ENCODE measurements at regions not wholly inside any gene's neighbourhood (a gene's known extent, or its start where the extent isn't known, plus 50 kb on each side); places are given as distances from the start of the nearest gene placed in this dataset.

DNA sequence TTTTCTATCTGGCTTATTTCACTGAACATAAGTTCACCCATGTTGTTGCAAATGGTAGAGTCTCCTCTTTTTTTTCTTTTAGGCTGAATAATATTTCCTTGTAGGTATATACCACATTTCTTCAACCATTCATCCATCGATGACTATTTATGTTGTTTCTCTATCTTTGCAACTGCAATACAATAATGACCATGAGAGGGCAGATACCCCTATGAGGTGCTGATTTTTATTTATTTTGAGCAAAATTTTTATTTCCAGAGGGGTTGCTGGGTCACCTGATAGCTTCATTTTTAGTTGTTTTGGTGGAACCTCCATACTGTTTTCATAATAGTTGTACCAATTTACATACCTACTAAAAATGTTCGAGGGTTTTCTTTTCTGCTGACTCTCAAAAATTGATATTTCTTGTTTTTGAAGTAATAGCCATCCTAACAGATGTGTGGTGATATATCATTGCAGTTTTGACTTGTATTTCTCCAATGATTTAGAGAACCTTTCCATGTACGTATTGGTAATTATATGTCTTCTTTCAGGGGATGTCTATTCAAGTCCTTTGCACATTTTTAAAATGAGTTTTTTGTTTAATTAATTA lies 1697.0 kb downstream of the PCDH7 start:
- no peak for DNase-seq (ENCODE audit: low read depth in 3 of 3)

DNA sequence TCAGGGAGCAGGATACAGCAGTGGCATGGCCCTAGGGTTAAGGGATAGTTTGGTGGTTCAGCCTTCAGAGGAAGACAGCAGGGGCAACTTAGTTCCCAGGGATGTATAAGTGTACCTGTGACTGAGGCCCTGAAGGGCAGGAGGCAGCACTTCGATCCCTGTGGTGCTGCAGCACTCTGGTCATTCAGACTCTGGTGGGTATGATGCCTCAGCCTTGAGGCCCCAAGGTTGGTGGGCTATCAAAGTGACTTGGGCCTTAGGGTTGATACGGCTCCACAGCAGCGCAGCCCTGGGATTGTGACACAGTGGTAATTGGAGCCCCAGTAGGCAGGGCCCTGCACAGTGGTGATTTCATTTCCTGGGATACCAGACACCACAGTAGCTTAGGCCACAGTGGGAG lies 1703.1 kb downstream of the PCDH7 start:
- no peak for DNase-seq (ENCODE audit: low read depth in 3 of 3)

DNA sequence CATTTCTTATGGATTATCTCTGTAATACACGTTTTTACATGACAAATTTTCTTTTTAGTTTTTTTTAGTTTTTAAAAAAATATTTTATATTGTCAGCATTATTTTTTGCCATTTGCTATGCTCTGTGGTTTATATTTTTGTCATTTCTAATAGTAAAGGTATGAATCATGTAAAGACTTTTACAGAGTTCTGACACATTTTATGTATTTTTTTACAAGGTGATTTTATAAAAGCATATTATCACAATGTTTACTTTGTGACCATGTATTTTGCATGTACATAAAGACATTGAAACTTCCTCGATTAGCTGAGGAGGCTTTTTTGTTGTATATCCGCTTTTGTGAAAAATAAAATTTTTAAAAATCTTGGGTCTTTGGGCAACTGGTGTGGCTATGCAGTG lies 1705.1 kb downstream of the PCDH7 start:
- no peak for DNase-seq (ENCODE audit: low read depth in 3 of 3)

DNA sequence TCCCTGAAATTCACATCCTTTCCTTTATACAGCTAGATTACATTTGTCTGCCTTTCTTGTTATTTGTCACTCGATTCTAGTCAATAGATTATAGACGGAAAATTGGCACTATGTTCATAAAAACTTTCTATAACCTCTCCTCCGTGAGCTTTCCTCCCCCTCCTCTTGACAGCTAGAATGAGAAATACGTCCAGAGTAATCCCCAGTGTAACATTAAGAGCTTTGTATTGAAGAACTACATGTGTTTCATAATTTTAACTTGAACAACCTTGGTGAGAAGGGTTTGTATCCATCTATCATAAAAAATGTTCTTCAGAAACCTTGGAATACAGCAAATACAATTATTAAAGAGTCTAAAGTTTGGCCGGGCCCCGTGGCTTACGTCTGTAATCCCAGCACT lies 1707.4 kb downstream of the PCDH7 start:
- no peak for DNase-seq (ENCODE audit: low read depth in 3 of 3)

DNA sequence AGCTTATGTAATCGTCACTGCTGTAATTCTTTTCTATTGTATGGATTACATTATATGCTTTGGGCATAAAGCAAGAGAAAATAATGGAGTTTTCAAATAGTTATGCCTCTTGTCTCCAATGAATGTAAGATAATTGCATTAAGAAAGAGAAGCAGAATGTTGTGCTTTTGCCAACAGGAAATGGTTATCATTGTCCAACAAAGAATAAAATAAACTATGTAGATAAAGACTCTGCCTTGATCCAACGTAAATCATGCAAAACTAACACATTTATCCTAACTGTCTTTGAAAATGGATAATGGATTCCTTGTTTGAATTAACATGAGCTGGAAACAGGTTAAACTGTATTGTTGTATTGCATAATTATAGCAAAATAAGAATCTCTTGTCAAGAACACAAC lies 1709.0 kb downstream of the PCDH7 start:
- DNase-seq (ENCODE audit: low read depth in 3 of 3) = no peak

DNA sequence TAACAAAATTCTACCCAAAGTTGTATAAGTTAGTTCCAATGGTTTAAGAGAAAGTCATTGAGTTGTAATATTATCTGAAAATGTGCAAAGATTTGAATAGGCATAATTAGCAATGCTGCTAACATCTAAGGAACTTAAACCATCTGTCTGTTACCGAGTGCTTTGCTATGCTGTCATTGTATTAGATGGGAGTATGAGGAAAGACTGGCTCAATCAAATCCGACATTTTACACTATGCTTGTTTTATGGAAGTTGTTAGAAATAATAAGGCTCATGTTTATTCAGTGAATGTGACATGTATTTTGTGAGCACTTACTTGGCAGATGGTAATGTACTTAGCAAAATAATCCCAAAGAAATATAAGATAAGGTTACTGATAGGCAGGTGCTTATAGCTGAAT lies 1715.1 kb downstream of the PCDH7 start:
- DNase-seq (ENCODE audit: low read depth in 3 of 3) = no peak

DNA sequence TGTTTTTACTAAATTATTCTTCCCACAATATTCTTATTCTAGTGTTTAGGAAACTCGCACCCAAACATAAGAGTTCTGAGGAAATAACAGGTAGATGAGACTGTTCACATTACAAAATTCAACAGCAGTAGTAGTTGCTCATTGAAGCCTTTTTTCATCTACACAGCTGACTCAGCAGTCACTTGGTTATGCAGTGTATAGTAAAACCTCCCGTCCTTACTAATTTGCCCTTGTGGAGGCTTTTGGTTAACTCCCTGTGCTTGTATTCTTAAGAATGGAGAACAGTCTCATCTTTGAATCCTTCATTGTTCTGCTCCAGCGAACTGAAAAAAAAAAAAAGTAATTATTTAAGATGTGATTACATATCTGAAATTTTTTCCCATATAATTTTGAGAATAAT lies 1716.6 kb downstream of the PCDH7 start:
- DNase-seq (ENCODE audit: low read depth in 3 of 3) = no peak

DNA sequence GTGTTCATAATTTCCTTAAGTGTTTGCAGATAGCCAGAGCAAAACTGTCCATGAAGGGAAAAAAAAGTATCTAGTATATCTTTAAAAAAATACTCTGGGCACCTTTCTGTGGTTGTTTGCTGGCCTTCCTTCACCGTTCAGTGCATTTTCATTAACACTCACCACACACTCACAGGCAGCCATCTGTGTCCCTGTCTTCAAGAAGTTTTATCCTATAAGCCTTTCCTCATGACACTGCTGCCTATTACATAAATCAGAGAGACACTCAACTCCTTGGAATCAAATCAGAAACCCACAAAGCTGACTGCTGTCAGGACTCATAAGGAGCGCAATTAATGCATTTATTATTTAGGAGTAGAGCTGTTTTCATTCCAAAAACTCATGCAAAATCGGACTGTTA lies 1720.2 kb downstream of the PCDH7 start:
- no peak for DNase-seq (ENCODE audit: low read depth in 3 of 3)

DNA sequence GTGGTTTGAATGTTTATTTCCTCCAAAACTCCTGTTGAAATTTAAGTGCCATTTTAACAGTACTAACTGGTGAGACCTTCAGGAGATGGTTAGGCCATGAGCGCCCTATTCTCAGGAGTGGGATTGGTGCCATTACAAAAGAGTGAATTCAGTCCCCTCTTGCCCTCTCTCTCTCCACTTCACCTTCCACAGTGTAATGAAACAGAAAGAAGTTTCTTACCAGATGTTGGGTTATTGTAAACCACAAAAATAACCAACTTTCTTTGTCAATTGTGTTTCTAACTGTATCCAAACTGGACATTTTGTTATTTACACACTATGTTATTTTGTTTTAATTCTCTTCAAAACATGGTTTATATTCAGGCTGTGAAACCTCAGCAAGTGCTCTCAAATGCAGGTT lies 1734.3 kb downstream of the PCDH7 start:
- DNase-seq (ENCODE audit: low read depth in 3 of 3) = no peak

DNA sequence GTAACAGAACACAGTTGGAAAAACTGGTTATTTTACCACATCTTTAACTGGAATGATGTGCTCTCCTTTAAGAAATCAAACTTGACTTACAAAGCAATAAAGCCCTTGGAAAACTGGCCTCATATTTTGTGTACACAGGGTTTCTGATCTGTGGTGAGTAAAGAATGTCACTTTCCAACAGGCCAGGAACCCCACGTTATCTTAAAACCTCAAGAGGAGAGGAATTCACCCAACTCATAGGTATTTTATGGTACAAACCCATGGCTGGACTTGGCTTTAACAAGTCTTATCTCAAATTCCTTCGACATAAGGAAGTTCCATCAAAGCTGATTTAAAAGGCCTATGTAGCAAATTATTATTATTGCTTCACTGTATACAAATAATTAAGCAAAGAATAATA lies 1735.1 kb downstream of the PCDH7 start:
- no peak for DNase-seq (ENCODE audit: low read depth in 3 of 3)

DNA sequence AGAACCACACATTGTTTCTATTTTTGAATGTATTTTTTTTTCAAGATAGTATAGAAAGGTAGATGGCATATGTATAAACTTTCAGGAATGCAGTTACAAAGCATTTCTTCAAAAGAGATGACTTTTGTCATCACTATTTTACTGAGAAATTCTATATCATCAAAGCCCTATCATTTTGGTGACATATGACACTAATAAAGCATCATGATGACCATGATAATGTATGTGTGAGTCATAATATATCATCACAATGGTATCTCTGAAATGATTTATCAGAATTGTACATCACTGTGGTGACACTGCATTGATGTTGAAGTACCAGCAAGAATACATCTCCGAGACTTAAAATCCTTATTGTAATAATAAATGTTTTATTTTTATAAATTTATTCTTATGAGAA lies 1740.8 kb downstream of the PCDH7 start:
- DNase-seq (ENCODE audit: low read depth in 3 of 3) = no peak

DNA sequence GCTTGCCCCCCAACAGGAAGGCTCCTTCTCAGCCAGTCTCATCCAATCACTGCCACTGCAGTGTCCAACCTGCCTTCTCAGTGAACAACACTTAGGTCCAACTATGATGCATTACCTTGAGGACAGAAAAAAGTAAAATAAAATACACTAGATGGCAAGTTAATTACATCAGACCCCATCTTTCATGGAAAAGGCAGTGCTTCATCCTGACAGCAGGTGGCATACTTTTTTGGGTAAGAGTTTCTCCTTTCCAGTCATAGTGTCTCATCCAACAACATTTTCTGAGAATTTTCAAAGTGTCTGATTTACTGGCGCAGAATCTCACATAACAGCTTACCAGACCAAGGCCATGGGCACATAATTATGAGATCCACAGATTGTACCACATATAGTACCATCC lies 1742.8 kb downstream of the PCDH7 start:
- no peak for DNase-seq (ENCODE audit: low read depth in 3 of 3)

DNA sequence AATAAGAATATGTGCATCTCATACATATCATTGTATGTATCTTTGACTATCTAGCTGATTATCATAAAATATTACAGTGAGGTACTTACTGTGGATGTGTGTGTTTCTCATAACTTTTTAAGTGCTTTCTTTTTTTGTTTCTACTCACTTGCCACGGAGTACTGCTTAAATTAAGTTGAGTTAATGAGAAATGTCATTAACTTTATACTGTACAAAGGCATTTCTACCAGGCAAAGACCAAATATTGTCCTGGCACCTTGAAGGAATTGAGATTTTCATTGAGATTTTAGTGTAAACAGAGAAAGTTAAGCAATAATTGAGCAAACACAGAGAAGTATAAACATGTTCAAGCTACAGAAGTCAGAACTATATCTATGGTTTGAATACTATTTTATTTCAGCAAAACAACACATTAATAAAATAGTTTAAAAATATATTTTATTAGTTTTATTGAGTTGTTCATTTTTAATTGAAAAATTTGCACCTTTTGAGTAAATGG lies 1750.0 kb downstream of the PCDH7 start:
- DNase-seq (ENCODE audit: low read depth in 3 of 3) = no peak

DNA sequence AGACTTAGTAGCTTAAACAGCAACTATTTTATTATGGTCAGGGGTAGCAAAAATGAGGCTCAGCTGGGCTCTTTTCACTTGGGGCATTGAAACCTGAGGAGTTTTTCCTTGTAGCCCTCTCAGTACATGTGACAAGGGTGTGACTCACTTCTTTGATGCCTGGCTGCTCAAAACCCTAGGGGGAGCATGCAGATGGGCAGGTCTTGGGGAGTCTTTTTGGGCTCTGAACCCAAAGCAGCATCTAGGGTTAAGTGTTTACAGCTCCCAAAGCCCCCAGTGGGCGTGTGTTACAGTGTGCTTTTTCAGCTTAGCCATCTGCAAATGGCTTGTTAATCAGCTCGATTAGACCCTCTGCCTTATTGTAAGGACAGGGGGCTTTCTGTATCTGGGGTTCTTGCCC lies 1752.7 kb downstream of the PCDH7 start:
- DNase-seq (ENCODE audit: low read depth in 3 of 3) = no peak

DNA sequence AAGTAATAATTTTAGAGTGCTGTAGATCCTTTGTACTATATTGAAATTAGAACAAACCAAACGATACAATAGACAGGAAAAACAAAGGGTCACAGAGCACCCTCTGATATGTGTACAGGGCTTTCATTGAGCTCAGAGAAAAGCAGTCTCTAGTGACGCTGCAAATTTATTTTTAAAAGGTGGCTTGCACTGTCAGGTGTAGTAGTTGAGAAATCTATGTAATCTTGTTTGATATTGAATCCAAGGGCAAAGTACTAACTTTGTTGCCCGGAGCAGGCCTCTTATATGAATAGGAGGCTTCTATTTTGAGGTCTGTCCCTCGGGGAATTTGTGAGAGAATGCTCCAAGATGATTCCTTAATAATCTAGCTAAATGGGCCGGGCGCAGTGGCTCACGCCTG lies 1755.5 kb downstream of the PCDH7 start:
- DNase-seq (ENCODE audit: low read depth in 3 of 3) = no peak

DNA sequence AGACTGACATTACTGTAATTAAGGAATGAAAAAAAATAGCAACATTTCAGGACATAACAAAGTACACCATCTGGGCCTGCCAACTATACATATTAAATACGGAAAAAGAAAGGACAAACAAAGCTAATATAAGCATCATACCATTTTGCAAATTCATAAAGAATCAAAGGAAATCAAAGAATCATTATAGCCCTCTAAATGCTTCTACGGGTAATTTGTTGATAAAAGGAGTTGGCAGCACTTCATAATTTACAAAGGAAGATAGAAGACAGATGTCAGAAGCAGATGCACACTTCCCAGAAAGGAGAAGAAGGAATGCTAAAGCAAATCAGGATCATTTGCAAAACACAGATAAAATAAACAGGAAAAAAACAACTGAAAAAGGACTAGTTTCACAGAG lies 1757.3 kb downstream of the PCDH7 start:
- DNase-seq (ENCODE audit: low read depth in 3 of 3) = no peak

DNA sequence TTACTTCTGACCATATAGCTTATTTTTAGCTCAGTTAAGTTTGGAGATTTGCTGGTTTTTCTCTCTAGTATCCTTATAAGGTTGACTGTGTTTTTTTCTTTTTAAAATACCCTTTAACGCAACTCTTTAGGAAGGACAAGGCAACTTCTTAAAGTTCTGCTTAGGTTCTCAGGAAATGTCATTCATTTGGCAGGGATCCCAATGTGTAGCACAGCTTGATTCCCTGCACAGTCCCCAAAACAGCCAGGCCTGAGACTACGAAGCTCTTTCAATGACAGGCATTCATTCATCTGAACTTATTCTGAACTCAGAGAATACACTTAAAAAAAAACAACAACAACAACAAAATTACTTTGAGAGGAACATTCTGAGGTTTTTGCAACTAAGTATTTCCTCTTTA lies 1765.8 kb downstream of the PCDH7 start:
- DNase-seq (ENCODE audit: low read depth in 3 of 3) = no peak

DNA sequence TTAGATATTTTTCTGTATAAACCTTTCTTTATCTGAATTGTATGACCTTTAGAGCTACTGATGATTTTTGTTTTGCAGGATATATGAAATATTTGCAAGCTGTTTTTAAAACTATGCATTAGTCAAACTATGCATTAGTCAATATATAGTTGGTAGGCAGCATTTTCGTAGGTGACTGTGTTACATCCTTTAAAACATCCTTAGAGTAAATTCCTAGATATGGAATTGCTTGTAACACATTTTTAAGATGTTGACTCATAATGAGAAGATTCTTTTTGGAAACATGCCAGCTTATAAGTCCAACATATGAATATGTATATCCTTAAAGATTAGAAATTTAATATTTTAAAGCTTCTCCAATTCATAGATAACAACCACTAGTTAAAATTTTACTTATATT lies 1768.5 kb downstream of the PCDH7 start:
- no peak for DNase-seq (ENCODE audit: low read depth in 3 of 3)

DNA sequence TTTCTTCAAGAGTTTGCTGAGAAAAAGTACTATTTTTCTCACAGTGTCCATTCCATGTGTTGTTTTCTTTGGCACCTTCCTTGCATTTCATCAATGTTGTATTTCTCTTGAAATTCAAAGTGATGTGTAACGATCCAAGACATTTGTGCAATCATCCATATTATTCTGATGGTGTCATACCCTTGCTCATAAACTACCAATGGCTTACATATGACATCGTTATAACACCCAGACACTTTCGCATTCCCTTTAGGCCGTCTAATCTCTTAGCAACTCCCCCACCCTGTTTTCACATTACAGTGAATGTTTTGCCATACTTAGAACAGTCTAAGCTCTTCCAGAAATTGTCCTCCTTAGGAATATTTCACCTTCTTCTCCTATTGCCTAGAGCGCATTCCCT lies 1779.0 kb downstream of the PCDH7 start:
- DNase-seq (ENCODE audit: low read depth in 3 of 3) = no peak

DNA sequence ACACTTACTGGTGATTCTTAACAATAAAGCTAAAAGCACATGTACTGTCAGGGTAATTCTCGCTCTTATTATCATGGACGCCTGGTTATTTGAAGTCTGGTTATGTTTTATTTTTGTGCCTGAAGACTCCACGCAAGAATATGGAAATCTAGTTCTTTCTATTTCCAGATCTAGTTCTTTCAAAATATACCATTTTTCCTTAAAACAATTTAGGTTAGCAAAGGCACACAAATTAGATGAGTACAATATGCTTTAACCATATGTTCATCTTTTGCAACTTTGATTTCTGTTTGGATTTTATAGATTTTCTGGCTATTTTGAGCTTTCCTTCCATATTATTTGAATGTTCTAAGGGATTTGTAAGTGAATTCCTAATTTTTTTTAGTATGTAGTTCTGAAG lies 1783.1 kb downstream of the PCDH7 start:
- DNase-seq (ENCODE audit: low read depth in 3 of 3) = no peak

DNA sequence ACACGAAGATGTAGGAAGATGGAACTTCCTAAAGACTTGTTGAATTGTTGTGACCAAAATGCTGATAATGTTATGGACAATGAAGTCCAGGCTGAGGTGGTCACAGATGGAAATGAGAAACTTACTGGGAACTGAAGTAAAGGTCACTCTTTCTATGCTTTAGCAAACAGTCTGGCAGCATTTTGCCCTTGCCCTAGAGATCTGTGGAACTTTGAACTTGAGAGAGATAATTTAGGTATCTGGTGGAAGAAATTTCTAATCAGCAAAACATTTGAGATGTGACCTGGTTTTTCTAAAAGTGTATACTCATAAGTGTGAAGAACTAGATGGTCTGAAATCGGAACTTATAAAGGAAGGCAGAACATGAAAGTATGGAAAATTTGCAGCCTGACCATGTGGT lies 1785.9 kb downstream of the PCDH7 start:
- no peak for DNase-seq (ENCODE audit: low read depth in 3 of 3)

DNA sequence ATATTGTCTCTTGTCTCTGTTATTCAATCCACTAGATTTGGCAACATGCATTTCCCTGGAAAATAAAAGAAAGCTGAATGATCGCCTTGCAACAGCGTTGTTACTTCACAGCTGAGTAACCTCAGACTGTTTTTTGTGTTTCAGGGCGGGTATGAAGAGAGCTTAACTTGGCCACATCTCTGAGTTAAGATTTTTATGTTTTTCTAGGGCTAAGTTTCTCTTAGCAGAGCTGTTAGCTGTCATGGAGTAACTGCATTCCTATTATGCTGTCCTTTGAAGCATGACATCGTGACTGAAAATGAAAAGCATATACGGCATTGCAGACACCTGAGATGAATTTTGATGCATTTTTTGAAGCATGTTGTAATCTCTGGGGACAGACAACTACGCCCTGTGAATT lies 1798.9 kb downstream of the PCDH7 start:
- DNase-seq (ENCODE audit: low read depth in 3 of 3) = no peak

DNA sequence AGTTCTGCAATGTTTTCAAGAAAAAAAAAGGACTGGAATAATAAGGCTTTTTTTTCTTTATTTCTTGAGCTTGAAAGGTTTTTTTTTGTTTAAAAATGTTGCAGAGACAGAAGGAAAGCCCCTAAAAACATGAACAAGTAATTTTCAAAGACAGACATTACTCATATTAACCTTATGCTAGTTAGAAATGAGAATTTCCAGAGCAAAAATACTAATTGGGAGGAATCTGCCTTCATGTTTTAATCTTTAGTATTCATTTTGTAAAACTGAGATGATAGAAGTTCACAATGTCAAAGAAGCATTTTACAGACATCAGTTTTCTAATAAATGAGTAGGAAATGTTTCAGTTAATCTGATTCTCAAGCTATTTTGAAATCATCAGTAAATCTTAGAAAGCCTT lies 1805.3 kb downstream of the PCDH7 start:
- no peak for DNase-seq (ENCODE audit: low read depth in 3 of 3)

DNA sequence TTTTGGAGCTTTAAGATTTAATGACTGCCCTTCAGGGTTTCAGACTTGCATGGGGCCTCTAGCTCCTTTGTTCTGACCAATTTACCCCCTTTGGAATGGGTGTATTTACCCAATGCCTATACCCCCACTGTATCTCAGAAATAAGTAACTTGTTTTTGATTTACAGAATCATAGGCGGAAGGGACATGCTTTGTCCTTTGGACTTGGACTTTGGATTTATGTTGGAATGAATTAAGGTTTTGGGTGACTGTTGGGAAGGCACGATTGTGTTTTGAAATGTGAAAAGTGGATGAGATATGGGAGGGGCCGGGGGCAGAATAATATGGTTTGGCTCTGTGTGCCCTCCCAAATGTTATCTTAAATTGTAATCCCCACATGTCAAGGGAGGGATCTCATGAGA lies 1824.7 kb downstream of the PCDH7 start:
- no peak for DNase-seq (ENCODE audit: low read depth in 3 of 3)

DNA sequence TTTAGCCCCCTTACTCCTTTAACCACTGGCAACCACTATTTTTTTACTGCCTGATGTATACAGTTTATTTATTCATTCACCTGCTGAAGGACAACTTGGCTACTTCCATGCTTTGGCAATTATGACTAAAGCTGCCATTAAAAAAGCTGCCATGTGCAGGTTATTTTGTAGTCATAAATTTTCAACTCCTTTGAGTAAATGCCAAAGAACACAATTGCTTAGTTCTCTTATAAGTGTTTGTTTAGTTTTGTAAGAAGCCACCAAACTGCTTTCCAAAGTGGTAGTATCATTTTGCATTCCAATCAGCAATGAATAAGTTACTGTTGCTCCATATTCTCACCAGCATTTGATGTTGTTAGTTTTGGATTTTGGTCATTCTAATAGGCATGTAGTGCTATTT lies 1831.8 kb downstream of the PCDH7 start:
- no peak for DNase-seq (ENCODE audit: low read depth in 3 of 3)

Measured in stimulated activated CD4-positive, alpha-beta T cell treated with anti-CD3 and anti-CD28 coated beads, TNF-alpha, amount 100 ng/mL, for 24 hours (primary cell).